A549 (cell line): ENCODE measurements at regions not wholly inside any gene's neighbourhood (a gene's known extent, or its start where the extent isn't known, plus 50 kb on each side); places are given as distances from the start of the nearest gene placed in this dataset.

Source experiments
- ATAC-seq, 2 experiments: fragments of 200-7000 bp in 1 of 2; fragments of >200 bp in 1 of 2; cut with Nextera tagmentation in 1 of 2; cut with Tn5 transposase in 1 of 2; 3 replicates each; pipeline versions ENCODE4 v1.8.0 to v1.9.1; 2018 to 2020; ENCODE audit warnings: mild to moderate bottlenecking in 1 of 2, moderate library complexity in 1 of 2
- CTCF ChIA-PET: fragments of 300-600 bp; sonication (Branson Sonifier 250); formaldehyde crosslinking; extraction: SDS; loops from one replicate; lab custom pipeline; 2021; ENCODE audit warnings: antibody characterized with exemption, inconsistent platforms; lab: Yijun Ruan, JAX
- POLR2A ChIA-PET: fragments of 350-600 bp; formaldehyde crosslinking; extraction: SDS; loops from one replicate; lab custom pipeline; 2021; ENCODE audit warnings: antibody characterized with exemption, inconsistent platforms; lab: Yijun Ruan, JAX
- DNase-seq, 2 experiments: peaks; one replicate each; pipeline versions ENCODE4 v3.0.0 to v3.0.0-alpha.2; 2011 to 2016; ENCODE audit warnings: low read depth in 1 of 2, low spot score in 1 of 2
- FAIRE-seq: peaks from 2 replicates; lab custom pipeline; 2011; peaks lifted over from hg19 to GRCh38; lab: Jason Lieb, UNC
- H3K27ac ChIP-seq, 2 experiments: fragments of >200 bp; sonication (Bioruptor Twin); formaldehyde crosslinking; 3 replicates each; pipeline ENCODE4 v1.5.1; 2016 to 2017
- H3K4me1 ChIP-seq: fragments of >200 bp; sonication (Bioruptor Twin); formaldehyde crosslinking; 3 replicates; pipeline ENCODE4 v1.6.1; 2016
- H3K4me2 ChIP-seq: fragments of >200 bp; sonication (Bioruptor Twin); formaldehyde crosslinking; 3 replicates; pipeline ENCODE4 v1.6.1; 2016
- H3K4me3 ChIP-seq: fragments of >200 bp; sonication (Bioruptor Twin); formaldehyde crosslinking; 3 replicates; pipeline ENCODE4 v1.5.1; 2016
- H3K9me3 ChIP-seq: fragments of >200 bp; sonication (Bioruptor Twin); formaldehyde crosslinking; 3 replicates; pipeline ENCODE4 v1.6.1; 2016
- CBX8 ChIP-seq: fragments of 200-600 bp; sonication (generic); IDR thresholded peaks from 2 replicates; pipeline ENCODE4 v1.6.1; 2016
- CHD4 ChIP-seq: fragments of 200-600 bp; sonication (generic); IDR thresholded peaks from 2 replicates; pipeline ENCODE4 v1.6.1; 2016; ENCODE audit warnings: antibody characterized with exemption, mild to moderate bottlenecking, borderline replicate concordance
- EHF ChIP-seq: fragments of 250-450 bp; sonication (Bioruptor Pico); IDR thresholded peaks from 2 replicates; pipeline ENCODE4 v1.5.0; 2020; ENCODE audit warnings: mild to moderate bottlenecking
- FOXS1 ChIP-seq: fragments of 250-450 bp; sonication (Bioruptor Pico); IDR thresholded peaks from 2 replicates; pipeline ENCODE4 v1.5.0; 2020; ENCODE audit warnings: mild to moderate bottlenecking, moderate library complexity
- GATA3 ChIP-seq: IDR thresholded peaks from 2 replicates; pipeline ENCODE4 v1.6.1; 2012; ENCODE audit warnings: borderline replicate concordance
- HDAC2 ChIP-seq: fragments of 200-600 bp; sonication (generic); IDR thresholded peaks from 2 replicates; pipeline ENCODE4 v1.6.1; 2016
- HEYL ChIP-seq: fragments of 250-450 bp; sonication (Bioruptor Pico); IDR thresholded peaks from 2 replicates; pipeline ENCODE4 v1.8.0; 2021; ENCODE audit warnings: mild to moderate bottlenecking, moderate library complexity
- HOXA7 ChIP-seq: fragments of 250-450 bp; sonication (Bioruptor Pico); IDR thresholded peaks from 2 replicates; pipeline ENCODE4 v1.5.0; 2020; ENCODE audit warnings: mild to moderate bottlenecking, moderate library complexity
- HOXB5 ChIP-seq: fragments of 250-450 bp; sonication (Bioruptor Pico); IDR thresholded peaks from 2 replicates; pipeline ENCODE4 v1.5.0; 2020; ENCODE audit warnings: mild to moderate bottlenecking, moderate library complexity
- JUN ChIP-seq, 2 experiments: fragments of >200 bp; sonication (Bioruptor Twin); formaldehyde crosslinking; IDR thresholded peaks; 2 replicates in 1 of 2; 3 replicates in 1 of 2; pipeline ENCODE4 v1.6.1; 2016 to 2017
- KDM5A ChIP-seq: fragments of 200-600 bp; sonication (generic); IDR thresholded peaks from 2 replicates; pipeline ENCODE4 v1.6.1; 2016; ENCODE audit warnings: antibody characterized with exemption, mild to moderate bottlenecking
- MYC ChIP-seq: IDR thresholded peaks from 2 replicates; pipeline ENCODE4 v1.6.1; 2012; ENCODE audit warnings: mild to moderate bottlenecking, inconsistent platforms, low read length, improper control_type of control experiment, borderline replicate concordance
- PHF8 ChIP-seq: fragments of 200-600 bp; sonication (generic); IDR thresholded peaks from 2 replicates; pipeline ENCODE4 v1.6.1; 2016; ENCODE audit warnings: low read depth, mild to moderate bottlenecking, antibody characterized with exemption, moderate library complexity, borderline replicate concordance
- POLR2A ChIP-seq: IDR thresholded peaks from 2 replicates; pipeline ENCODE4 v1.6.1; 2012; ENCODE audit warnings: mild to moderate bottlenecking, low read length
- RARB ChIP-seq: fragments of 250-450 bp; sonication (Bioruptor Pico); IDR thresholded peaks from 2 replicates; pipeline ENCODE4 v1.8.0; 2021; ENCODE audit warnings: mild to moderate bottlenecking, moderate library complexity
- RCOR1 ChIP-seq: fragments of 150-350 bp; IDR thresholded peaks from 2 replicates; pipeline ENCODE4 v1.6.1; 2014; ENCODE audit warnings: antibody characterized with exemption, low read length, low read depth
- RFX5 ChIP-seq: fragments of 450-650 bp; IDR thresholded peaks from 2 replicates; pipeline ENCODE4 v1.7.1; 2014; ENCODE audit warnings: antibody characterized with exemption, mild to moderate bottlenecking, moderate library complexity
- TFCP2L1 ChIP-seq: fragments of 250-450 bp; sonication (Bioruptor Pico); IDR thresholded peaks from 2 replicates; pipeline ENCODE4 v1.5.0; 2021; ENCODE audit warnings: mild to moderate bottlenecking
- TP53 ChIP-seq: fragments of 250-450 bp; sonication (Bioruptor Pico); IDR thresholded peaks from 2 replicates; pipeline ENCODE4 v1.5.0; 2021; ENCODE audit warnings: mild to moderate bottlenecking, moderate library complexity
- ZFP36 ChIP-seq: fragments of 450-650 bp; IDR thresholded peaks from 2 replicates; pipeline ENCODE4 v1.6.1; 2014; ENCODE audit warnings: borderline replicate concordance; ENCODE audit not compliant: partially characterized antibody
- ZSCAN20 ChIP-seq: fragments of 250-450 bp; sonication (Bioruptor Pico); IDR thresholded peaks from 2 replicates; pipeline ENCODE4 v1.8.0; 2022; ENCODE audit warnings: mild to moderate bottlenecking, moderate library complexity
- WGBS: methylation state at CpG from one replicate; pipeline ENCODE4 v1.1.6; 2017; ENCODE audit errors: missing lambda C conversion rate; 5-methylcytosine and 5-hydroxymethylcytosine counted together
- TF ChIP-seq, protein P1 (sequence below): fragments of >200 bp; sonication (Bioruptor Twin); formaldehyde crosslinking; IDR thresholded peaks from 3 replicates; pipeline ENCODE4 v1.5.1; 2016
- TF ChIP-seq, protein P2 (sequence below): IDR thresholded peaks from 2 replicates; pipeline ENCODE4 v1.6.1; 2012
- TF ChIP-seq, protein P3 (sequence below): IDR thresholded peaks from 2 replicates; pipeline ENCODE4 v1.6.1; 2012
- TF ChIP-seq, protein P4 (sequence below): fragments of 250-450 bp; sonication (Bioruptor Pico); IDR thresholded peaks from 2 replicates; pipeline ENCODE4 v1.5.0; 2020; ENCODE audit warnings: low read depth, mild to moderate bottlenecking, moderate library complexity
- TF ChIP-seq, protein P5 (sequence below): fragments of 200-600 bp; sonication (generic); IDR thresholded peaks from 2 replicates; pipeline ENCODE4 v1.6.1; 2016; ENCODE audit warnings: antibody characterized with exemption, mild to moderate bottlenecking, moderate library complexity
- TF ChIP-seq, protein P6 (sequence below): IDR thresholded peaks from 2 replicates; pipeline ENCODE4 v1.6.1; 2012; ENCODE audit warnings: low read depth, borderline replicate concordance

DNA sequence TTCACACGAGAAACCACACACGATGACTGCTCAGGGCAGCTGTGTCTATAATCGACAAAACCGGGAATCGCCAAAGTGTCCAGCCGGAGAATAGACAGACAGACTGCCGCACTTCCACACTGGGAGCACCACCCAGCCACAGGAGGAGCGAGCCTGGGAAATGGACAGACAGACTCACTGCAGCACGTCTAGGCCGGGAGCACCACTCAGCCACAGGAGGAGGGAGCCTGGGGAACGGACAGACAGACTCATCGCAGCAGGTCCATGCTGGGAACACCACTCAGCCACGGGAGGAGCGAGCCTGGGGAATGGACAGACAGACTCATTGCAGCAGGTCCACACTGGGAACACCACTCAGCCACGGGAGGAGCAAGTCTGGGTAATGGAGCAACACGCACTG, 137.2 kb downstream of the BRD1 start:
- 0 out of 3 replicates have a peak, but pooled peaks cover 3% of the 10 kb centered on the region for H3K9me3 ChIP-seq
- FAIRE-seq (no peak), DNase-seq (no peak), ATAC-seq (no peak)
- CTCF ChIA-PET, result no interaction called here
- no peak overlapping the region for H3K4me3 ChIP-seq
- POLR2A ChIA-PET, result no interaction called here
- H3K27ac ChIP-seq, result no peak overlapping the region
- no peak for TF ChIP-seq ZFP36
- TF ChIP-seq RARB (CRISPR knock-in tag), result no peak
- no peak for TF ChIP-seq ZSCAN20
- 33% methylated on average over 16 of the region's 16 CpGs for WGBS
- no peaks in the 10 kb centered on the region for H3K4me1 ChIP-seq
- H3K4me2 ChIP-seq, result no peak overlapping the region

DNA sequence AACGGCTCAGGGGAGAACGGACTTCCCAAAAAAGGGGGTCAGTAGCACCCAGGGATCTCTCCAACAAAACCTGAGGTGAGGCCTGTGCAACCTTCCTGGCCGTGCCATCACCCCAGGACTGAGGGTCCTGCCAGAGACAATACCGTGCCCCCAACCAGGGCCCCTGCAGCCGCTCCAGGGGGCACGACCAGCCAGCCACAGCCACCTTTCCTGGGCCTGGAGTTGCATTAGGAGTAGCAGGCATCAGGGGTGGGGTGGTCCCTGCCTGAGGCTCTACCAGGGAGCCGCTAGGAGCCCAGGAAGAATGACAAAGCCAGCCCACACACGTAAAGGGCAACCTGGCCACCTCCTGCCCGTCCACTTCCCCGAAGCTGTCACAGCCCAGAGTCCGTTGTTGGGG, 137.8 kb downstream of the BRD1 start:
- ChIA-PET POLR2A (no interaction called here), CTCF (no interaction called here)
- Histone ChIP-seq H3K4me3 (no peak overlapping the region), H3K4me1 (no peaks in the 10 kb centered on the region), H3K9me3 (0 out of 3 replicates have a peak, but pooled peaks cover 3% of the 10 kb centered on the region), H3K4me2 (no peak overlapping the region)
- DNase-seq, result no peak
- ATAC-seq, result no peak
- 0% methylated on average over 2 of the region's 11 CpGs for WGBS
- TF ChIP-seq PHF8 (no peak), GATA3 (no peak), RCOR1 (no peak), HOXA7 (CRISPR knock-in tag) (no peak), KDM5A (no peak), CBX8 (no peak), JUN (IDR thresholded peaks at IDR 0.05) (no peak), EHF (CRISPR knock-in tag) (no peak), TFCP2L1 (no peak), MYC (no peak), HEYL (no peak), HDAC2 (no peak), RFX5 (no peak), POLR2A (no peak), CHD4 (no peak), FOXS1 (CRISPR knock-in tag) (no peak)
- TF ChIP-seq, protein P1, sequence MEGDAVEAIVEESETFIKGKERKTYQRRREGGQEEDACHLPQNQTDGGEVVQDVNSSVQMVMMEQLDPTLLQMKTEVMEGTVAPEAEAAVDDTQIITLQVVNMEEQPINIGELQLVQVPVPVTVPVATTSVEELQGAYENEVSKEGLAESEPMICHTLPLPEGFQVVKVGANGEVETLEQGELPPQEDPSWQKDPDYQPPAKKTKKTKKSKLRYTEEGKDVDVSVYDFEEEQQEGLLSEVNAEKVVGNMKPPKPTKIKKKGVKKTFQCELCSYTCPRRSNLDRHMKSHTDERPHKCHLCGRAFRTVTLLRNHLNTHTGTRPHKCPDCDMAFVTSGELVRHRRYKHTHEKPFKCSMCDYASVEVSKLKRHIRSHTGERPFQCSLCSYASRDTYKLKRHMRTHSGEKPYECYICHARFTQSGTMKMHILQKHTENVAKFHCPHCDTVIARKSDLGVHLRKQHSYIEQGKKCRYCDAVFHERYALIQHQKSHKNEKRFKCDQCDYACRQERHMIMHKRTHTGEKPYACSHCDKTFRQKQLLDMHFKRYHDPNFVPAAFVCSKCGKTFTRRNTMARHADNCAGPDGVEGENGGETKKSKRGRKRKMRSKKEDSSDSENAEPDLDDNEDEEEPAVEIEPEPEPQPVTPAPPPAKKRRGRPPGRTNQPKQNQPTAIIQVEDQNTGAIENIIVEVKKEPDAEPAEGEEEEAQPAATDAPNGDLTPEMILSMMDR, result no peak
- TF ChIP-seq, protein P2, sequence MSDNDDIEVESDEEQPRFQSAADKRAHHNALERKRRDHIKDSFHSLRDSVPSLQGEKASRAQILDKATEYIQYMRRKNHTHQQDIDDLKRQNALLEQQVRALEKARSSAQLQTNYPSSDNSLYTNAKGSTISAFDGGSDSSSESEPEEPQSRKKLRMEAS, result no peak
- TF ChIP-seq, protein P3, sequence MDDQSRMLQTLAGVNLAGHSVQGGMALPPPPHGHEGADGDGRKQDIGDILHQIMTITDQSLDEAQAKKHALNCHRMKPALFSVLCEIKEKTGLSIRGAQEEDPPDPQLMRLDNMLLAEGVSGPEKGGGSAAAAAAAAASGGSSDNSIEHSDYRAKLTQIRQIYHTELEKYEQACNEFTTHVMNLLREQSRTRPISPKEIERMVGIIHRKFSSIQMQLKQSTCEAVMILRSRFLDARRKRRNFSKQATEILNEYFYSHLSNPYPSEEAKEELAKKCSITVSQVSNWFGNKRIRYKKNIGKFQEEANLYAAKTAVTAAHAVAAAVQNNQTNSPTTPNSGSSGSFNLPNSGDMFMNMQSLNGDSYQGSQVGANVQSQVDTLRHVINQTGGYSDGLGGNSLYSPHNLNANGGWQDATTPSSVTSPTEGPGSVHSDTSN, result no peak
- TF ChIP-seq, protein P4, sequence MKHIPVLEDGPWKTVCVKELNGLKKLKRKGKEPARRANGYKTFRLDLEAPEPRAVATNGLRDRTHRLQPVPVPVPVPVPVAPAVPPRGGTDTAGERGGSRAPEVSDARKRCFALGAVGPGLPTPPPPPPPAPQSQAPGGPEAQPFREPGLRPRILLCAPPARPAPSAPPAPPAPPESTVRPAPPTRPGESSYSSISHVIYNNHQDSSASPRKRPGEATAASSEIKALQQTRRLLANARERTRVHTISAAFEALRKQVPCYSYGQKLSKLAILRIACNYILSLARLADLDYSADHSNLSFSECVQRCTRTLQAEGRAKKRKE (CRISPR knock-in tag), result no peak
- TF ChIP-seq, all 56 proteins: peak for 0
- FAIRE-seq, result no peak
- no peak overlapping the region for H3K27ac ChIP-seq

DNA sequence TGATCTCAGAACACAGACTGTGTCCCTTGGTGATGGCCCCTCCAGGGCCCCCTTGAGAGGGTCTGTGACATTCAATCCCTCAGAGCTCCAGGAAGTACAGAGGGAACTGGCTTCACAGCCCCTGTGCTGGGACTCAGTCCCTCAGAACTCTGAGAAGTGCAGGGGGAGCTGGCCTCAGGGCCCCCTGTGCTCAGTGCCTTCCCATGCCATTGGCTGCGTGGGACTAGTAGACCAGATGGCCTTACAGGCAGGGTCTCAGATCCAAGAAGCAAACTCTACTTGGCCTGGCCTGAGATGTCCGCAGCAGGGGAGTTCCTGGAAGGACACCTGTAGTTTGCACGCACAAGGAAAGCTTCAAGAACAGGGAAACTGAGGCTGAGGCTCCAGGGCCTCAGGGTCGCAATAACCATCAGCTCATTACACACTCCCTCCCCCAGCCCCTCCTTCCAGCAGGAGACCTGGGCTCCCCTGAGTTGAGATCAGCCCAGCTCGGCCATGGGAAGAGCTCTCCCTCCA, 138.4 kb downstream of the BRD1 start:
- no peak overlapping the region for H3K4me2 ChIP-seq
- no peak overlapping the region for H3K27ac ChIP-seq
- ATAC-seq, result no peak
- H3K4me3 ChIP-seq, result no peak overlapping the region
- CTCF ChIA-PET, result no interaction called here
- 0 out of 3 replicates have a peak, but pooled peaks cover 3% of the 10 kb centered on the region for H3K9me3 ChIP-seq
- no peak for FAIRE-seq
- WGBS, result 23% methylated on average over 4 of the region's 5 CpGs
- no peak for DNase-seq
- no peaks in the 10 kb centered on the region for H3K4me1 ChIP-seq
- POLR2A ChIA-PET, result no interaction called here
- TF ChIP-seq HOXB5 (CRISPR knock-in tag) (no peak), TP53 (CRISPR knock-in tag) (no peak), CBX8 (no peak)
- TF ChIP-seq, protein P5, sequence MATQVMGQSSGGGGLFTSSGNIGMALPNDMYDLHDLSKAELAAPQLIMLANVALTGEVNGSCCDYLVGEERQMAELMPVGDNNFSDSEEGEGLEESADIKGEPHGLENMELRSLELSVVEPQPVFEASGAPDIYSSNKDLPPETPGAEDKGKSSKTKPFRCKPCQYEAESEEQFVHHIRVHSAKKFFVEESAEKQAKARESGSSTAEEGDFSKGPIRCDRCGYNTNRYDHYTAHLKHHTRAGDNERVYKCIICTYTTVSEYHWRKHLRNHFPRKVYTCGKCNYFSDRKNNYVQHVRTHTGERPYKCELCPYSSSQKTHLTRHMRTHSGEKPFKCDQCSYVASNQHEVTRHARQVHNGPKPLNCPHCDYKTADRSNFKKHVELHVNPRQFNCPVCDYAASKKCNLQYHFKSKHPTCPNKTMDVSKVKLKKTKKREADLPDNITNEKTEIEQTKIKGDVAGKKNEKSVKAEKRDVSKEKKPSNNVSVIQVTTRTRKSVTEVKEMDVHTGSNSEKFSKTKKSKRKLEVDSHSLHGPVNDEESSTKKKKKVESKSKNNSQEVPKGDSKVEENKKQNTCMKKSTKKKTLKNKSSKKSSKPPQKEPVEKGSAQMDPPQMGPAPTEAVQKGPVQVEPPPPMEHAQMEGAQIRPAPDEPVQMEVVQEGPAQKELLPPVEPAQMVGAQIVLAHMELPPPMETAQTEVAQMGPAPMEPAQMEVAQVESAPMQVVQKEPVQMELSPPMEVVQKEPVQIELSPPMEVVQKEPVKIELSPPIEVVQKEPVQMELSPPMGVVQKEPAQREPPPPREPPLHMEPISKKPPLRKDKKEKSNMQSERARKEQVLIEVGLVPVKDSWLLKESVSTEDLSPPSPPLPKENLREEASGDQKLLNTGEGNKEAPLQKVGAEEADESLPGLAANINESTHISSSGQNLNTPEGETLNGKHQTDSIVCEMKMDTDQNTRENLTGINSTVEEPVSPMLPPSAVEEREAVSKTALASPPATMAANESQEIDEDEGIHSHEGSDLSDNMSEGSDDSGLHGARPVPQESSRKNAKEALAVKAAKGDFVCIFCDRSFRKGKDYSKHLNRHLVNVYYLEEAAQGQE, result no peak
- TF ChIP-seq, protein P3, result no peak
- TF ChIP-seq, protein P6, sequence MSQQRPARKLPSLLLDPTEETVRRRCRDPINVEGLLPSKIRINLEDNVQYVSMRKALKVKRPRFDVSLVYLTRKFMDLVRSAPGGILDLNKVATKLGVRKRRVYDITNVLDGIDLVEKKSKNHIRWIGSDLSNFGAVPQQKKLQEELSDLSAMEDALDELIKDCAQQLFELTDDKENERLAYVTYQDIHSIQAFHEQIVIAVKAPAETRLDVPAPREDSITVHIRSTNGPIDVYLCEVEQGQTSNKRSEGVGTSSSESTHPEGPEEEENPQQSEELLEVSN, result no peak
